ENCODE measurements at regions not wholly inside any gene's neighbourhood (a gene's known extent, or its start where the extent isn't known, plus 50 kb on each side); places are given as distances from the start of the nearest gene placed in this dataset.

GRCh38 chr2:95539290-95539689 is 52.5 kb upstream of the TRIM43 start:
- FAIRE-seq, result no peak

GRCh38 chr2:95539836-95540235 is 52.0 kb upstream of the TRIM43 start:
- FAIRE-seq, result peak; percentile 58
